Right hindlimb (tissue), 1 donor: ENCODE measurements at regions not wholly inside any gene's neighbourhood (a gene's known extent, or its start where the extent isn't known, plus 50 kb on each side); places are given as distances from the start of the nearest gene placed in this dataset.
A peak's percentile ranks its signal among the peaks of the same experiment; 100 is the strongest.

Source experiments
- DNase-seq: peaks from one replicate; pipeline ENCODE4 v3.0.0-alpha.2; 2018

DNA sequence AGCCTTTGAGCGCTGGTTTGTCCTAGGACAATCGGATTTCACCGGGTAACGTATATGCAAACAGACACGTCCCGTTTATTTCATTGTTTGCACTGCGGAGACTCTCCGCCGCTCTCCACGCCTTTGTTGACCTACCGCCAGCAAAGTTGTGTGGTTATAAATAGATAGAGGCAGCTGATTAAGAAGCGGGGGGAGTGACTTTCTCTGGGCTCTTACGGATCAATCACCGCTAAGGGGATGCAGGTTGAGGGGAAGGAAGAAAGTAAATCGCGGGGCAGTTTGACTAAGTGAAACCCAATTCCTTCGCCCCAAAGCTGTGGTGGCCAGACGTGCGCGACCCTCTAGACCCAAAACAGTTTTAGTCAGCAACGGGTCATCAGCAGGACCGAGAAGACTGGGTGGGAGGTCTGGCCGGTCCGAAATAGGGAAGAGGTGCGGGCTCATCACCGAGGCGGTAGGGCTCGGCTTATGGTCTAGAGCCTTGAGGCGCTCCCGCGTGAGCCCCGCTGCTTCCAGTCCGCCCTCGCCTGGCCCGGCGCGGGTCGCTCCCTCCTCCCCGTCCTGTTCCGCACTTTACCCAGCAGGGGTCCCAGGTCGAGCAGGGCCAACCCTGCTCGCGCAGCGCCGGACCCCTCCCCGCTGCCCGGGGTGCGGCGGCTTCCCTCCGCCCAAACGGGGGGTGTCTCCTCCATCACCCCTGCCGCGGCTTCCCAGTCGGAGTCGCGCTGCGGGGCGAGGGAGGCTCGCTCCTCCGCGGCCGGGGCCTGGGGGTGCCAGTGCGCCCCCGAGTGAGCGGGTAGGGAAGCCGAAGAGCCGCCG, 120.8 kb upstream of the RRP15 start:
- peak; percentile 59 for DNase-seq

DNA sequence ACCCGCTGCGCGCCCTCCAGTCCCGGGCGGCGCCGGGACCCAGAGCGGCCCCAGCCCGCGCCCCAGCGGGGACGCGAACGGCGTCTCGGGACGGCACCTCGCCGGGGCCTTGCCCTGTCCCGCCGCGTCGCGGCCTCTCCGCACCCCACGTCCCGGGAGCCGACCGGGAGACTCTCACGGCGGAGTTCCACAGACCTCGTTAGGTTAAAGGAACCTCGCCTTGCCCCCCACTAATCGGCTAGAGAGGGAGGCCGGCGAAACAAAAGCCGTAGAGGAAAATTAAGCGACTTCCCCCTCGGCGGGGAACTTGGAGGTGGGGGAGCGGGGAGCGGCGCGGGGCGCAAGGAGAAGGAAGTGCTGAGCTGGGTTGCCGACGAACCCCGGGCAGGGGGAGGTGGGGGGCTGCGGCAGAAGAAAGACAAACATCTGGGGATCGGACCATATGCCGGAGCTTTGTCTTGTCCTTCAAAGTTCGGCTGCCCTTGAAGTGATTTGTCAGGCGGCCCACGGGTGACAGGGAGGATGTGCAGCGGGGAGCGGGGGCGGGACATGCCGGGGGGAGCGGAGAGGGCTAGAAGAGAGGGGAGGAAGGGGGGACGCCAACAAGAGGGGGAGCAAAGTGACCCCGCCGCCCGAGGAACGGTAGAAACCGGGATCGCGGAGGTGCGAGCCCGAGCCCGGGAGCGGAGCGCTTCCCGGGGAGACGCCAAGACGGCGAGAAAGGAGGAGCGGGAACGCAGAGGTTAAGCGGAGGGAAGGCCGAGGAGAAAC, 120.0 kb upstream of the RRP15 start:
- peak; percentile 45 for DNase-seq

DNA sequence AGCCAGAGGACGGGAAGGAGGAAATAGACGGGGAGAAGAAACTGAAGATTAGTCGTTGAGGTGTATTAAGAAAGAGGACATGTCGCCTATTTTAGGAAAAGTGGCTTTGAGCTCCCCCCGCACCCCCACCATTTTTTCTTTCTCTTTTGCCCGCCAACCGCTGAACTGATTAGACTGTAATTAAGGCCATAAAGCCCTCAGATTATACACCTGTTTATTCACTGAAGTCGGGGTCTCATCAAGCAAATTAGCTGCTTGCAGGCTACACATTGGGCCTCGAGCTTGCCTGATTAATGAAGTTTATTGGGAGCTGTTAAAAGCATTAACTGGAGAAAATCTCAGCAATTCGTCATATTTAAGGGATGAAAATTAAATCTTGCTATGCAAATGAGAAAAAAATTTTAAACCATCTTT, 119.4 kb upstream of the RRP15 start:
- no peak for DNase-seq

DNA sequence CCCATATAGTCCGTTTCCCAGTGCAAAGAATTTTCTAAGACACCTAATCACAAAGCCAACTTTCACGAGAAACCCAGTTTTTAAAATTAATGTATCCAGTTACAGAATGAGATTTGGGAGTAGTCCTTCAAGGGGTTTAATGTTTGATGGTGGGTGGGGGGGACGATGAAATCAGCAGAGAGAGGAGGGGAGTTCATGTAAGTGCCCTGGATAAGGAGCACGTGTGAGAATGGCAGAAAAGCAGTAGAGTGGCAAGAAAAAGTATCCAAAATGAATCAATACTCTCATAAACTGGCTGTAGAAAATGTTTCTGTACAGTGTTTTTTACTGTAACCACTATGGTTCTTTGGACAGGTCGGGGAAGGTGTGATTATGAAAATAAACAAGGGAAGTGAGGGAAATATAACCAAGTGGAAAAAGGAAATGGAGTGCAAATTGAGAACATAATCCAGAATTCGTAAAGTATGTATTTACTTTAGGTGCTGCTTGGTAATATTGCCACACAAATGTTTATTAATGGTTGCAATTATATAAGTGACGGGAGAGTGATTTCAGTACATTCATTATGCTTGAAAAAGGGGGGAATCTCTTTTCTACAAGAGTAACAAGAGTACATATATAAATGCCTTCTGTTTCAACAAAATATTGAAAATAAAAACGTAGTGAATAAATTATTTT, 118.7 kb upstream of the RRP15 start:
- DNase-seq, result no peak

DNA sequence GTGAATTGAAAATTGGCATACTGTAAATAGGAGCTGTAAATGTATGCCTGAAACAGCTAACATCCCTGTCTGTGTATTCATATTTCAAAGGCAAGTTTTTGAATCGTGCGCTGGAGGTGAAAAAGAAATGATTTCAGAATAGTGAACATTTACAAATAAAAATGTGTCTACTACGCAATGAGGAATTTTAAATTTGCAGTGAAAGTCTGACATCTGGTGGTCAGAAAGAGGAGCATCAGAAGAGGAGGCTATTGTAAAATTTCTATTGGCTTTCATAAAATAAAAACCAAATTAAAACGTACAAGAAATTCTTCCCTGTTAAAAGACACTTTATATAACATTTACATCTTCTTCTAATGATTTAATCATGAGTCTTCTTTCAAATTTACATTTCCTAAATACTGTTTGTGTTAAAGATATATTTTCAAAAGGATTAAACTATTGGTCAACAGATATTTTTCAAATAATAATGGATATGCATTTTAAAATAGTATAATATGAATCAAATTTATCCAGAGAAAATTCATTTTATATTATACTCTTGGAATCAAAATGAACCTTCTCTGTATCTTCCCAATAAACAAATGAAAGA, 113.7 kb upstream of the RRP15 start:
- no peak for DNase-seq

DNA sequence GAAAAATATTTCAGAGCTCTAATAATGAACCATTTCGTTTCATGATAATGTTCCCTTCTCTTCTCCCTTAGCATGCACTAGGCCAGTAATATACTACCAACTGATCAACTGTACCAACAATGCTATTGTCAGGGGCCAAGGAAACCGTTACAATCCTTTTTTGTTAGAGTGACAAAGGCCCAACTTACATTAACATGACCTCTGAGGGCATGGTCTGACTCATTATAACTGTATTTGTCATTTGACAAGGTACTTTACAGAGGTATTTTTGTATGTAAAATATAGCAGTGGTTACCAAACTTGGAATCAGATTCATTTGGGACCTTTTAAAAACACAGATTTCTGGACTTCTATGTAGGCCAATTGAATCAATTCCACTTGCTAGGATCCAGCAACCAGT, 102.6 kb upstream of the RRP15 start:
- no peak for DNase-seq

DNA sequence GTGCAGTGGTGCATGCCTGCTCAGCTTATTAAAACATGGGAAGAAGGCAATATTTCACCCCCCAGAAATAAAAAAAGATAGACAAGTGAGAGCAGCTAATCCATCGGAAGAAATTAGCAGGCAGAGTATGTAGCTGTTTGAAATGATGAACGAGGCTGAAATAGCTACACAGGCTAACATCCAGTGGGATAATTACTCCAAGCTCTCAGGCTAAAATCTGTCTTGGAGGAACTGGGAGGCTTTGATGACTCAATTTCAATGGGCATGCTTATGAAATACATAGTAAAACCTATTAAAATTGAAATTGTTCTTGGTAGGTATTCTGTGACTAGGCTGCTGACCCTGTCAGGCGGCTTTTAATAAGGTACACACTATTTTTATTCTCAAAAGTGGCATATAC, 84.1 kb upstream of the RRP15 start:
- DNase-seq, result no peak

DNA sequence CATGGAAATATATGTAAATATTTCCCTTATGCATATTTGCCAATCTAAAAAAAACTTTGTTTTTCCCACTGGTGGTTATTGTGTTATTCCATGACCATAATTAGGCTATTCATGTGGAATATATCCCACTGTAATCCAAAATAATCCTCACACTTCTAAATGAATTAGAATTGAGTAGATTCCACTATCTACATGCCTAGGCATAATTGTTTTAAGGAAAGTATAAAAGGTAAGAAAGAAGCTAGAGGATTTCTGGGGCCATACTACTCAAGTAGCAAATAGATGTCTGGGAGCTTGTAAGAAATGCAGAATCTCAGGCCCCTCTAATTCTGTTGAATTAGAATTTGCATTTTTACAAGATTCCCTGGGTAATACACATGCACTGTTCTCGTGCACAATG, 83.5 kb upstream of the RRP15 start:
- DNase-seq, result no peak

DNA sequence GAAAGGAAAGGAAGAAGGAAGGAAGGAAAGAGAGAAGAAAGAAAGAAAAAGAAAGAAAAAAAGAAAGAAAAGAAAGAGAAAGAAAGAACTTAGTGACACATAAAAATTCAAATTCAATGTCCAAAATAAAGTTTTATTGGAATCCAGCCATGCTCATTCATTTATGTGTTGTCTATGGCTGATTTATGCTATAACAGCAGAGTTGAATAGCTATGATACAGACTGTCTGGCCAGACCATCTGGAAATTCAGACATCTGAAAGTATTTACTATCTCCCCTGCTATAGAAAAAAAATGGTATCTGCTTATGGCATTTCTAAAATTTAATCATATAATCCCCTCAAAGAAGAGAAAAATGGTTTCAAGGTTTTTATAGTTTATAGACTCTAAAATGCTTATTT, 79.4 kb upstream of the RRP15 start:
- DNase-seq, result no peak

DNA sequence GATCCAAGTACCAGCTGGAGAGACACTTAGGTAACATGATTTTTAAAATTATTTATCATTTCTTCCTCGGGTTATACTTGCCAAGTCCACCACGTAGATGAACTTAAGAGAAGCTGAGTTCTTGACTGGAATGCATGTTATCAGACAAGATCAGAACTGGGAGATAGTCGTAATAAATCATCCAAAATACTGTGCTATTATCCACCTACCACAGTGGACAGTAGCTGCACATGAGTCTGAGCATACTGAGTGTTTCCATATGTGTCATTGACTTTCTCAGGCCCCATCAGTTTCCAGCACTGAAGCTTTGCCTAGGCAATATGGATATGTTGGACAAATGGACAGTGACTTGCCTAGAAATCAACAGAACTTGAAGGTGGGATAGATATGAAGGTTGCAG, 77.9 kb upstream of the RRP15 start:
- no peak for DNase-seq

DNA sequence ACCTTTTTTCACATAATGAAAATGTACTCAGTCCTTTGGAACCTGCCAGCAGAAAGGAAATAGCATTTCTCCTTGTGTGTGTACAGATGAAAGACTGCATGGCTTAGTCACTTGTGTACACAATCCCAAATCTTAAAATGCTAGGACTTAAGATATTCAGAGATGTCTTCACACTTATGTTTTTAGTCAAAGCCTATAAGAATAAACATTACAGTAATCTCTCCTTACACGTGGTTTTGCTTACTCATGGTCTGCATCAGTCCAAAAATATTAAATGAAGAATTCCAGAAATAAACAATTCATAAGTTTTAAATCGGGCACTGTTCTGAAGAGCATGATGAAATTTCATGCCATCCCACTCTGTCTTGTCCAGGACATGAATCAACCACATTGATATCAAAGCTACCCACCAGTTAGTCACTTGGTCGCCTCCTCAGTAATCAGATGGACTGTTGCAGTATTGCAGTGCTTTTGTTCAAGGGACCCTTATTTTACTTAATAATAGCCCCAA, 75.7 kb upstream of the RRP15 start:
- DNase-seq, result no peak

DNA sequence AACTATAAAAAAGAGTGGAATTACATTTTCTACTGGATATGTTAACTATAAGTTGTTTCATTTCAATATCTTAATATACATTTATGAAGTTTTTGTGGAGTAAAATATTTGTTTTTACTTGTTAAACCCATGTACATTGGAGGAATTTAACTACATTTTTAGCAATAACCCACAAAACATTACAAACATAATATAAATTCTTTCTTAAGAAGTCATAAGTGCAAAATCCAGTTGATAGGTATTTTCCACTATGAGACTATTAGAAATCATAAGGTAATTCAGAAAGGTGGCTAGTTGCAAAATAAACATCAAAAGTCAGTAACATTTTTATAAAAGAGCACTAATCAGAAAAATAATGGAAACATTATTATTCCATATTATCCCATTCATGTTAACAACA, 73.9 kb upstream of the RRP15 start:
- DNase-seq, result no peak

DNA sequence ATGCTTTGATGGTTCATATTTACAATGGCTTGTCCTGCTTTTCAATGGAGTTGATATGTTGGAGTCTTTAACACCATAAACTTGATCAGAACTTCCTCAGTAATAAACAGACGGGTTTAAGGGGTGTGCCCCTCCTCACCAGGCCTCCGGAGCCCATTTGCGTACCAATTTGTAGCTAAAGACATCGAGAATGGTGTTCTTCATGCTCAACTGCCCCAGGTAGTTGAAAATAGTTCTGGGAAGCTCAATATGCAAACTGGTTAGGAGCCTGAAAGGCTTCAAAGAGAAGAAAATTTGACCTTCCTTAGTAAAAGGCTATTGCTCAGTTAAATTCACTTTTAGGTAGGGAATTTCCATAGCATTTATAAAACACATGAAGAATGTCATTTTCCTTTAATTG, 68.1 kb upstream of the RRP15 start:
- DNase-seq, result no peak

DNA sequence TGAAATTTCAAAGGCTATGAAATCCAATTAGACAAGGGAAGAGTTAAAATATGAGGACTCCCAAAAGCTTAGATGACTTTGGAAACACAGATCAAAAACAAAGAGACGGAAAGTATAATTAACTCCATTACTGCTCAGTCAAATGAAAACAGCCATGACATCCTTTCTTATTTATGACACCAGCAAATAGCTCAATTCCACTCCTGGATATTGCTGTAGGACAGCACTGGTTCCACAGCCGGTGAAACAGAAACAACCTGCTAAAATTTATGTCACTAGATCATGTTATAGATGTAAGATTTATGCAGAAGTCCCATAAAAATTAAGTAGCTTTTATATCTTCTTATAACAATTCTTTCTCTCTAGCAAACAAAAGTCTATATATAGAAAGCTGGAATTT, 65.6 kb upstream of the RRP15 start:
- no peak for DNase-seq

DNA sequence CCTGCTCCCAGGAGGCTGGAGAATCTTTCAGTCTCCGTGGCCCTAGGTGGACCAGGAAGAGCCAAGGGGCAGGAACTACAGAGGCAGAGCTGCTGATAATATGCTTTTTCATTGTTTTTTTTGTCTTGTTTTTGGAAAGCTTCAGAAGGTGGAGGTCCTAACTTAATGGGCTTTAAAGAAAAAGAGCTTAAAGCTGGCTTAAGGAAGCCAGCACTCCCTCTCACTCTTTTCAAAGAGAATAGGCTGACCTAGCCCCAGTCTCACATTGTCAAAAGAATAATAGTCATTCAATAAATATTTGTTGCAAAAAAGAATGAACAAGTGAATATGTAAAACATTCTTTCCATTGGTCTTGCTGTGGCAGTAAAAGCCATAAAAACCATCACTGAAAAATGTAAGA, 61.0 kb upstream of the RRP15 start:
- no peak for DNase-seq

DNA sequence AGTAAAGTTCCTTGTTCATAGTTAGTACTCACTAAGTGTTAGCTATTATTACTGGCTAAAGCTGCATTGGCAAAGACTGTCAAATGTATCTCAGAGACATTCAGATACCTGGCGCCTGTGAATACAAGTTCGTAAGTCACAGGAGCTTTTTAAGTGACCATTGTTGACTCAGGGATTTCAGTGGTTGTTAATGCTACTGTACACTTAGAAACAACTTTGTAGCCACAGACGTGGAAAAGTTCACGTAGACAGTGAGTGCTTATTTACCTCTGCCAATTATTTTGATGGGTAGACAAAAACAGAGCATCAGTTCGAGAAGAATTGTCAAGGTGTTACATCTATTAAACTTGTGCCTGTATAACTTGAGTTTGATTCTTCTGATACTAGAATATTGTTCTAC, 59.1 kb upstream of the RRP15 start:
- DNase-seq, result no peak
